ENCODE measurements at regions not wholly inside any gene's neighbourhood (a gene's known extent, or its start where the extent isn't known, plus 50 kb on each side); places are given as distances from the start of the nearest gene placed in this dataset.

DNA sequence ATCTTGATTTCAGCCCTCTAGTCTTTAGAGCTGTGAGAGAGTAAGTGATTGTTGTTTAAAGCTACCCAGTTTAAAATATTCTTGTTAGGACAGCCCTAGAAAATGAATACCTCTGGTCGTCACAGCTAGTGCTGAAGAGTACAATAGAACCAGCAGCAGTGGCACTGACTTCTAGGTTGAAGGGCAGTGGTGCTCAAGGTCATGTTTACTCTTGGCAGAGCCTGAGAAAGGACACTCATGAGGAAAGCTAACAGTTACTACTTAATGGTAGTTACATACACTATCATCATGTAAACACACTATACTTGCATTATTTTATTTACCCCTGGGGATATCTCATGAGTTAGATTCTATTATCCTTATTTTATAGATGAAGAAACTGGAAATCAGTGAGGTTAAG, 323.0 kb downstream of the SH2D4B start:
- in situ Hi-C loops (cut with HindIII; ENCODE audit: extremely low pct_ligation_motif_present, low pct_unique_long_range_greater_than_20kb) = no loop called here
- H3K9ac ChIP-seq (ENCODE audit: insufficient read depth, low read depth, low read length) = no peak overlapping the region
- H3K9me3 ChIP-seq (ENCODE audit: low read length) = no peaks in the 10 kb centered on the region
- H3K4me2 ChIP-seq (ENCODE audit: low read depth, low read length) = no peak overlapping the region
- no peaks in the 10 kb centered on the region for H3K79me2 ChIP-seq (ENCODE audit: insufficient read depth, low read length)
- no peaks in the 10 kb centered on the region for H3K27me3 ChIP-seq (ENCODE audit: control insufficient read depth in 1 of 2, insufficient read depth in 2 of 2, low read length in 2 of 2)
- 0% methylated on average over 1 of the region's 1 CpG for WGBS (ENCODE audit: low lambda C conversion rate)
- H4K20me1 ChIP-seq (ENCODE audit: insufficient read depth, low read length) = no peaks in the 10 kb centered on the region
- intact Hi-C loops (cut with micrococcal nuclease; ENCODE audit: unreplicated experiment) = no loop called here
- H2AFZ ChIP-seq (ENCODE audit: low read length) = no peak overlapping the region
- ChIA-PET CTCF (ENCODE audit: low intra/inter-chr PET ratio, low total read pairs) (no interaction called here), POLR2A (no interaction called here)
- no peak overlapping the region for H3K27ac ChIP-seq (ENCODE audit: extremely low read length, insufficient read depth, low read length)
- TF ChIP-seq ZBTB21 (CRISPR knock-in tag; IDR thresholded peaks at IDR 0.05) (no peak), REXO4 (CRISPR knock-in tag; IDR thresholded peaks at IDR 0.05; ENCODE audit: borderline replicate concordance) (no peak), ZNF883 (CRISPR knock-in tag; IDR thresholded peaks at IDR 0.05; ENCODE audit: not compliant biosample characterization) (no peak), PAX8 (CRISPR knock-in tag; IDR thresholded peaks at IDR 0.05; ENCODE audit: borderline replicate concordance) (no peak), ZIK1 (CRISPR knock-in tag; IDR thresholded peaks at IDR 0.05; ENCODE audit: borderline replicate concordance, low read depth) (no peak), ARNT (IDR thresholded peaks at IDR 0.05) (no peak), ZNF331 (CRISPR knock-in tag; IDR thresholded peaks at IDR 0.05) (no peak), ONECUT2 (CRISPR knock-in tag; IDR thresholded peaks at IDR 0.05) (no peak), ZNF83 (CRISPR knock-in tag; IDR thresholded peaks at IDR 0.05; ENCODE audit: borderline replicate concordance) (no peak), ZNF143 (CRISPR knock-in tag; IDR thresholded peaks at IDR 0.05) (no peak)
- TF ChIP-seq, protein P1, sequence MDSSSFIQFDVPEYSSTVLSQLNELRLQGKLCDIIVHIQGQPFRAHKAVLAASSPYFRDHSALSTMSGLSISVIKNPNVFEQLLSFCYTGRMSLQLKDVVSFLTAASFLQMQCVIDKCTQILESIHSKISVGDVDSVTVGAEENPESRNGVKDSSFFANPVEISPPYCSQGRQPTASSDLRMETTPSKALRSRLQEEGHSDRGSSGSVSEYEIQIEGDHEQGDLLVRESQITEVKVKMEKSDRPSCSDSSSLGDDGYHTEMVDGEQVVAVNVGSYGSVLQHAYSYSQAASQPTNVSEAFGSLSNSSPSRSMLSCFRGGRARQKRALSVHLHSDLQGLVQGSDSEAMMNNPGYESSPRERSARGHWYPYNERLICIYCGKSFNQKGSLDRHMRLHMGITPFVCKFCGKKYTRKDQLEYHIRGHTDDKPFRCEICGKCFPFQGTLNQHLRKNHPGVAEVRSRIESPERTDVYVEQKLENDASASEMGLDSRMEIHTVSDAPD (CRISPR knock-in tag; IDR thresholded peaks at IDR 0.05) = no peak
- TF ChIP-seq, protein P2, sequence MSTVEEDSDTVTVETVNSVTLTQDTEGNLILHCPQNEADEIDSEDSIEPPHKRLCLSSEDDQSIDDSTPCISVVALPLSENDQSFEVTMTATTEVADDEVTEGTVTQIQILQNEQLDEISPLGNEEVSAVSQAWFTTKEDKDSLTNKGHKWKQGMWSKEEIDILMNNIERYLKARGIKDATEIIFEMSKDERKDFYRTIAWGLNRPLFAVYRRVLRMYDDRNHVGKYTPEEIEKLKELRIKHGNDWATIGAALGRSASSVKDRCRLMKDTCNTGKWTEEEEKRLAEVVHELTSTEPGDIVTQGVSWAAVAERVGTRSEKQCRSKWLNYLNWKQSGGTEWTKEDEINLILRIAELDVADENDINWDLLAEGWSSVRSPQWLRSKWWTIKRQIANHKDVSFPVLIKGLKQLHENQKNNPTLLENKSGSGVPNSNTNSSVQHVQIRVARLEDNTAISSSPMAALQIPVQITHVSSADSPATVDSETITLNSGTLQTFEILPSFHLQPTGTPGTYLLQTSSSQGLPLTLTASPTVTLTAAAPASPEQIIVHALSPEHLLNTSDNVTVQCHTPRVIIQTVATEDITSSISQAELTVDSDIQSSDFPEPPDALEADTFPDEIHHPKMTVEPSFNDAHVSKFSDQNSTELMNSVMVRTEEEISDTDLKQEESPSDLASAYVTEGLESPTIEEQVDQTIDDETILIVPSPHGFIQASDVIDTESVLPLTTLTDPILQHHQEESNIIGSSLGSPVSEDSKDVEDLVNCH (CRISPR knock-in tag; IDR thresholded peaks at IDR 0.05) = no peak
- TF ChIP-seq, protein P3, sequence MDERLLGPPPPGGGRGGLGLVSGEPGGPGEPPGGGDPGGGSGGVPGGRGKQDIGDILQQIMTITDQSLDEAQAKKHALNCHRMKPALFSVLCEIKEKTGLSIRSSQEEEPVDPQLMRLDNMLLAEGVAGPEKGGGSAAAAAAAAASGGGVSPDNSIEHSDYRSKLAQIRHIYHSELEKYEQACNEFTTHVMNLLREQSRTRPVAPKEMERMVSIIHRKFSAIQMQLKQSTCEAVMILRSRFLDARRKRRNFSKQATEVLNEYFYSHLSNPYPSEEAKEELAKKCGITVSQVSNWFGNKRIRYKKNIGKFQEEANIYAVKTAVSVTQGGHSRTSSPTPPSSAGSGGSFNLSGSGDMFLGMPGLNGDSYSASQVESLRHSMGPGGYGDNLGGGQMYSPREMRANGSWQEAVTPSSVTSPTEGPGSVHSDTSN (CRISPR knock-in tag; IDR thresholded peaks at IDR 0.05) = no peak
- TF ChIP-seq, protein P4, sequence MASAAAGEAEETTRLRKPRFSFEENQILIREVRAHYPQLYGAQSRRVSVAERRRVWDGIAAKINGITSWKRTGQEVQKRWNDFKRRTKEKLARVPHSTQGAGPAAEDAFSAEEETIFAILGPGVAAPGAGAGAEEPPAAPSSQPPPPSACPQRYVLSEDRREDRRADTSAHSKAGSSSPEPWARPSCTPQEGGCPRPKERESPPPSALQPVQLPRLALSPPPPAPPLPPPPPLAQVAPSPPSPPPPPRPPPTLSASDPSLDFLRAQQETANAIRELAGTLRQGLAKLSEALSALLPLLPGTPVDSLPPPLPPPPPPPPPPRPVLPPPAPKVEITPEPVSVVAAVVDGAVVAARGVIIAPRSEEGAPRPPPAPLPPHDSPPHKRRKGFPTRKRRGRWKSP (CRISPR knock-in tag; IDR thresholded peaks at IDR 0.05) = no peak
- no peaks in the 10 kb centered on the region for H3K4me1 ChIP-seq (ENCODE audit: insufficient read depth, low read length)
- ATAC-seq (peak; percentile 39; the same call in 1 of the 3 replicates), DNase-seq (ENCODE audit: low spot score) (no peak), FAIRE-seq (no peak)
- no TSS peak for BruUV-seq (replicated peaks)
- H3K36me3 ChIP-seq (replicated peaks in 1 of 2; ENCODE audit: control insufficient read depth in 1 of 2, insufficient read depth in 2 of 2, low read length in 2 of 2) = no peaks in the 10 kb centered on the region
- no peak overlapping the region for H3K4me3 ChIP-seq (replicated peaks in 1 of 3; ENCODE audit: insufficient read depth in 1 of 3, low read depth in 2 of 3, low read length in 3 of 3)

Data from HepG2 (cell line).